ENCODE measurements at regions not wholly inside any gene's neighbourhood (a gene's known extent, or its start where the extent isn't known, plus 50 kb on each side); places are given as distances from the start of the nearest gene placed in this dataset.

DNA sequence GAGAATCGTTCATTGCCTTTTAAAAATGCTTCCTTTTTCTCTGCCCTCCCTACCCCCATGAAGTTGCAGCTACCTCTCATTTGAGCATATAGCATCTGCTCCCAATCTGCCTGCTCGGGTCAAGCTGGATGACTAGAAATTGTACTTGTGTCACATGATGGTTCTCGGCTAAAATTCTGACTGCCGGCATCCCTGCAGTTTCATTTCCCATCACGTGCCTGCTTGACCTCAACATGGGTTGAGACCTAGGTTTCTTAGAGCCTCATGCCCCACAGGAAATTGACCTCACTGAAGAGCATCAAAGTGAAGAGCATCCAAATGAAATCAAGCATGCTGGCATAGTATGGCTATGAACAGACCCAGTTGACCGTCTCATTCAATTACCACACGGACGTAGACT, 581.6 kb upstream of the PSMD7 start:
- DNase-seq (ENCODE audit: low read depth, low spot score) (no peak), ATAC-seq (no peak)
- in situ Hi-C loops (cut with HindIII; ENCODE audit: low pct_unique_long_range_greater_than_20kb, low sequenced_read_pairs) (no loop called here), intact Hi-C loops (cut with micrococcal nuclease; ENCODE audit: unreplicated experiment) (no loop called here)
- ChIA-PET CTCF (no interaction called here), POLR2A (no interaction called here)
- Histone ChIP-seq H3K4me1 (ENCODE audit: control insufficient read depth, insufficient read depth, low read length) (no peaks in the 10 kb centered on the region), H3K27me3 (ENCODE audit: control insufficient read depth, insufficient read depth, low read length) (no peaks in the 10 kb centered on the region), H3K36me3 (ENCODE audit: control insufficient read depth, insufficient read depth, low read length) (no peaks in the 10 kb centered on the region), H3K27ac (ENCODE audit: low read length) (no peak overlapping the region), H3K4me3 (ENCODE audit: low read depth in 2 of 2, low read length in 2 of 2) (no peak overlapping the region), H3K9me3 (ENCODE audit: control insufficient read depth, insufficient read depth, low read depth, low read length) (no peaks in the 10 kb centered on the region)
- TF ChIP-seq SIN3A (IDR thresholded peaks at IDR 0.05; ENCODE audit: borderline replicate concordance, insufficient read depth, low read depth, low read length) (no peak), TCF7L2 (IDR thresholded peaks at IDR 0.05; ENCODE audit: low read depth, low read length) (no peak), POLR2AphosphoS5 (IDR thresholded peaks at IDR 0.05; ENCODE audit: low read depth, low read length) (no peak), REST (IDR thresholded peaks at IDR 0.05; ENCODE audit: insufficient read depth in 1 of 2, low read depth in 2 of 2, low read length in 1 of 2) (no peak)
- TF ChIP-seq, protein P1, sequence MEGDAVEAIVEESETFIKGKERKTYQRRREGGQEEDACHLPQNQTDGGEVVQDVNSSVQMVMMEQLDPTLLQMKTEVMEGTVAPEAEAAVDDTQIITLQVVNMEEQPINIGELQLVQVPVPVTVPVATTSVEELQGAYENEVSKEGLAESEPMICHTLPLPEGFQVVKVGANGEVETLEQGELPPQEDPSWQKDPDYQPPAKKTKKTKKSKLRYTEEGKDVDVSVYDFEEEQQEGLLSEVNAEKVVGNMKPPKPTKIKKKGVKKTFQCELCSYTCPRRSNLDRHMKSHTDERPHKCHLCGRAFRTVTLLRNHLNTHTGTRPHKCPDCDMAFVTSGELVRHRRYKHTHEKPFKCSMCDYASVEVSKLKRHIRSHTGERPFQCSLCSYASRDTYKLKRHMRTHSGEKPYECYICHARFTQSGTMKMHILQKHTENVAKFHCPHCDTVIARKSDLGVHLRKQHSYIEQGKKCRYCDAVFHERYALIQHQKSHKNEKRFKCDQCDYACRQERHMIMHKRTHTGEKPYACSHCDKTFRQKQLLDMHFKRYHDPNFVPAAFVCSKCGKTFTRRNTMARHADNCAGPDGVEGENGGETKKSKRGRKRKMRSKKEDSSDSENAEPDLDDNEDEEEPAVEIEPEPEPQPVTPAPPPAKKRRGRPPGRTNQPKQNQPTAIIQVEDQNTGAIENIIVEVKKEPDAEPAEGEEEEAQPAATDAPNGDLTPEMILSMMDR (IDR thresholded peaks at IDR 0.05): no peak
- no TSS peak for BruUV-seq (replicated peaks)

GRCh38 chr16:73713778-73714495, 582.7 kb upstream of the PSMD7 start:
- intact Hi-C loops (cut with micrococcal nuclease; ENCODE audit: unreplicated experiment): no loop called here
- no peak for ATAC-seq
- CTCF ChIA-PET: interaction anchor here (0.6 kb wide), 1 partner anchor 35 kb away, joined by 3 read pairs; no protein-coding TSS in a partner anchor
- POLR2A ChIA-PET: no interaction called here
- Histone ChIP-seq H3K27me3 (ENCODE audit: control insufficient read depth, insufficient read depth, low read length) (no peaks in the 10 kb centered on the region), H3K4me1 (ENCODE audit: control insufficient read depth, insufficient read depth, low read length) (no peaks in the 10 kb centered on the region), H3K4me3 (ENCODE audit: low read depth in 2 of 2, low read length in 2 of 2) (no peak overlapping the region), H3K36me3 (ENCODE audit: control insufficient read depth, insufficient read depth, low read length) (no peaks in the 10 kb centered on the region), H3K27ac (ENCODE audit: low read length) (no peak overlapping the region), H3K9me3 (ENCODE audit: control insufficient read depth, insufficient read depth, low read depth, low read length) (no peaks in the 10 kb centered on the region)
- TF ChIP-seq REST (IDR thresholded peaks at IDR 0.05; ENCODE audit: insufficient read depth in 1 of 2, low read depth in 2 of 2, low read length in 1 of 2) (no peak), TCF7L2 (IDR thresholded peaks at IDR 0.05; ENCODE audit: low read depth, low read length) (no peak), SIN3A (IDR thresholded peaks at IDR 0.05; ENCODE audit: borderline replicate concordance, insufficient read depth, low read depth, low read length) (no peak)
- TF ChIP-seq, protein P1 (IDR thresholded peaks at IDR 0.05): peak; percentile 58
- in situ Hi-C loops (cut with HindIII; ENCODE audit: low pct_unique_long_range_greater_than_20kb, low sequenced_read_pairs): no loop called here
- DNase-seq (ENCODE audit: low read depth, low spot score): no peak
- no TSS peak for BruUV-seq (replicated peaks)

Data from Panc1 (cell line).